PC-9 (cell line): ENCODE measurements at regions not wholly inside any gene's neighbourhood (a gene's known extent, or its start where the extent isn't known, plus 50 kb on each side); places are given as distances from the start of the nearest gene placed in this dataset.

ENCODE experiments used
- BruUV-seq: library from RNA; stranded (reverse); fragments of 400-500 nt; replicated peaks from 2 replicates; lab custom pipeline; 2021; lab: Mats Ljungman, UMichigan
- CTCF ChIA-PET: fragments of 300-600 bp; sonication (Branson Sonifier 250); formaldehyde crosslinking; loops from one replicate; lab custom pipeline; 2022; ENCODE audit warnings: antibody characterized with exemption; lab: Charles Lee
- POLR2A ChIA-PET: fragments of 300-600 bp; sonication (Branson Sonifier 250); formaldehyde crosslinking; loops from one replicate; lab custom pipeline; 2022; ENCODE audit warnings: antibody characterized with exemption; ENCODE audit not compliant: unreplicated experiment; lab: Charles Lee
- DNase-seq, 2 experiments: peaks; one replicate each; pipeline versions ENCODE4 v3.0.0 to v3.0.0-alpha.2; 2015 to 2022; ENCODE audit warnings: mixed read lengths in 1 of 2
- H2AFZ ChIP-seq: fragments of 200-600 bp; sonication (generic); 2 replicates; pipeline ENCODE4 v1.8.1; 2017; ENCODE audit warnings: antibody characterized with exemption
- H3F3A ChIP-seq: fragments of 200-600 bp; sonication (generic); 2 replicates; pipeline ENCODE4 v1.8.1; 2017; ENCODE audit warnings: antibody characterized with exemption, mild to moderate bottlenecking, low read depth; ENCODE audit not compliant: insufficient read depth
- H3K27ac ChIP-seq: fragments of 200-600 bp; sonication (generic); 2 replicates; pipeline ENCODE4 v1.6.1; 2016; ENCODE audit warnings: mixed run types
- H3K27me3 ChIP-seq: fragments of 200-600 bp; sonication (generic); 2 replicates; pipeline ENCODE4 v1.6.1; 2016; ENCODE audit warnings: low read depth, mixed run types; ENCODE audit not compliant: insufficient read depth
- H3K36me3 ChIP-seq: fragments of 200-600 bp; sonication (generic); 2 replicates; pipeline ENCODE4 v1.6.1; 2016; ENCODE audit warnings: low read depth, mixed run types
- H3K4me1 ChIP-seq: fragments of 200-600 bp; sonication (generic); replicated peaks from 2 replicates; pipeline ENCODE4 v1.6.1; 2016; ENCODE audit warnings: mixed run types; ENCODE audit not compliant: insufficient read depth
- H3K4me2 ChIP-seq: fragments of 200-600 bp; sonication (generic); 2 replicates; pipeline ENCODE4 v1.6.1; 2017; ENCODE audit warnings: mixed run types
- H3K4me3 ChIP-seq: fragments of 200-600 bp; sonication (generic); 2 replicates; pipeline ENCODE4 v1.6.1; 2016; ENCODE audit warnings: mixed run types
- H3K79me2 ChIP-seq: fragments of 200-600 bp; sonication (generic); 2 replicates; pipeline ENCODE4 v1.6.1; 2017; ENCODE audit warnings: low read depth, mixed run types
- H3K9me2 ChIP-seq: fragments of 200-600 bp; sonication (generic); 2 replicates; pipeline ENCODE4 v1.8.1; 2017; ENCODE audit warnings: mild to moderate bottlenecking; ENCODE audit not compliant: insufficient read depth
- H3K9me3 ChIP-seq: fragments of 200-600 bp; sonication (generic); 2 replicates; pipeline ENCODE4 v1.8.1; 2016; ENCODE audit warnings: low read depth; ENCODE audit not compliant: insufficient read depth
- H4K20me1 ChIP-seq: fragments of 200-600 bp; sonication (generic); 2 replicates; pipeline ENCODE4 v1.8.1; 2017; ENCODE audit not compliant: insufficient read depth
- CTCF ChIP-seq: fragments of 200-600 bp; sonication (generic); conservative IDR thresholded peaks from 2 replicates; pipeline ENCODE4 v1.6.1; 2017; ENCODE audit warnings: mixed run types, antibody characterized with exemption, mild to moderate bottlenecking, moderate library complexity
- EZH2 ChIP-seq: fragments of 200-600 bp; sonication (generic); IDR thresholded peaks from 2 replicates; pipeline ENCODE4 v1.8.0; 2017; ENCODE audit warnings: antibody characterized with exemption, low read depth
- intact Hi-C: fragments of 100-400 bp; cut with micrococcal nuclease; formaldehyde crosslinking; loops from one replicate; pipeline ENCODE4 v1.10.0; 2022; ENCODE audit not compliant: unreplicated experiment

GRCh38 chr9:78574354-78575045, 277.6 kb downstream of the PSAT1 start:
- no peak overlapping the region for H2AFZ ChIP-seq
- H3F3A ChIP-seq: no peaks in the 10 kb centered on the region
- TF ChIP-seq EZH2 (no peak), CTCF (no peak)
- no TSS peak for BruUV-seq
- no peaks in the 10 kb centered on the region; the same call in 1 of the 2 replicates for H3K27me3 ChIP-seq
- no peaks in the 10 kb centered on the region for H3K79me2 ChIP-seq
- CTCF ChIA-PET: interaction anchor here (0.6 kb wide), 1 partner anchor 210 kb away, joined by 6 read pairs; no protein-coding TSS in a partner anchor
- intact Hi-C loops: no loop called here
- H3K4me2 ChIP-seq: no peak overlapping the region
- H3K9me3 ChIP-seq: no peaks in the 10 kb centered on the region
- no peak for DNase-seq
- H3K4me3 ChIP-seq: no peak overlapping the region
- H3K27ac ChIP-seq: no peak overlapping the region
- H3K4me1 ChIP-seq: no peaks in the 10 kb centered on the region
- POLR2A ChIA-PET: no interaction called here
- no peaks in the 10 kb centered on the region for H3K9me2 ChIP-seq
- no peaks in the 10 kb centered on the region for H4K20me1 ChIP-seq
- no peaks in the 10 kb centered on the region for H3K36me3 ChIP-seq

GRCh38 chr9:78575081-78575480, 278.2 kb downstream of the PSAT1 start:
- H3F3A ChIP-seq: no peaks in the 10 kb centered on the region
- no peaks in the 10 kb centered on the region for H3K36me3 ChIP-seq
- no peaks in the 10 kb centered on the region for H3K4me1 ChIP-seq
- no peaks in the 10 kb centered on the region; the same call in 1 of the 2 replicates for H3K27me3 ChIP-seq
- H2AFZ ChIP-seq: no peak overlapping the region
- DNase-seq: no peak
- no peaks in the 10 kb centered on the region for H3K9me3 ChIP-seq
- no peaks in the 10 kb centered on the region for H4K20me1 ChIP-seq
- no peaks in the 10 kb centered on the region for H3K9me2 ChIP-seq
- BruUV-seq: no TSS peak
- H3K79me2 ChIP-seq: no peaks in the 10 kb centered on the region
- intact Hi-C loops: no loop called here
- ChIA-PET POLR2A (no interaction called here), CTCF (no interaction called here)
- H3K27ac ChIP-seq: no peak overlapping the region
- no peak overlapping the region for H3K4me2 ChIP-seq
- TF ChIP-seq CTCF: no peak
- TF ChIP-seq EZH2: no peak
- no peak overlapping the region for H3K4me3 ChIP-seq

- Histone ChIP-seq H3K36me3 (no peaks in the 10 kb centered on the region), H3K27ac (no peak overlapping the region), H4K20me1 (no peaks in the 10 kb centered on the region), H3F3A (no peaks in the 10 kb centered on the region), H3K9me2 (no peaks in the 10 kb centered on the region), H3K9me3 (no peaks in the 10 kb centered on the region), H3K4me1 (no peaks in the 10 kb centered on the region), H3K4me3 (no peak overlapping the region), H3K4me2 (no peak overlapping the region), H2AFZ (no peak overlapping the region), H3K27me3 (no peaks in the 10 kb centered on the region; the same call in 1 of the 2 replicates), H3K79me2 (no peaks in the 10 kb centered on the region)
- intact Hi-C loops: no loop called here
- ChIA-PET POLR2A (no interaction called here), CTCF (no interaction called here)
- no peak for DNase-seq
- TF ChIP-seq EZH2 (no peak), CTCF (no peak)
- BruUV-seq: no TSS peak
Measured at GRCh38 chr9:78575771-78576170, 278.8 kb downstream of the PSAT1 start.
